ENCODE measurements at regions not wholly inside any gene's neighbourhood (a gene's known extent, or its start where the extent isn't known, plus 50 kb on each side); places are given as distances from the start of the nearest gene placed in this dataset.

DNA sequence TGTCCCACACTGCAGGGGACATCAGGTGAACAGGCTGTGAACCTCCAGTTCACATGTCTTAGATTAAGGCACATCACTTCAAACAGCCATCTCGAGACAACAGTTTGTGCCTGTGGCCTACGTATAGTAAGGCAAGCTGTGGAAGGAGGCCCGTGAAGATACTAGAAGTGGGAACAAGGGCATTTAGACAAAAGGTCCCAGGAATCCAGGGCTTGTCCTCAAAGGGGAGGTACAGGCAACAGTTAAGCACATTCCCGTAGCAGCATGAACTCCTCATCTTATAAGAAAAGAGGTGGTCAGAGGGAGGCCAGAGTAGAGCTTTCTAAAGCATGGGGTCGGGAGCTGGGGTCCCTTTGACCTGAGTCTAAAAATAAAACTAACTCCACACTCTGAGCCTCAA lies 122.5 kb upstream of the TRPM3 start:
- TF ChIP-seq CTCF (IDR thresholded peaks at IDR 0.05) (no peak), POLR2A (IDR thresholded peaks at IDR 0.05) (no peak), EP300 (IDR thresholded peaks at IDR 0.05) (no peak)
